Stimulated activated CD4-positive, alpha-beta T cell treated with anti-CD3 and anti-CD28 coated beads, Interleukin-4, amount 100 ng/mL, for 4 hours (primary cell): ENCODE measurements at regions not wholly inside any gene's neighbourhood (a gene's known extent, or its start where the extent isn't known, plus 50 kb on each side); places are given as distances from the start of the nearest gene placed in this dataset.
"Not testable (repeated sequence)": the region's sequence is repeated elsewhere in the genome, so short reads cannot be mapped to it uniquely, and the experiment has no call there.

ENCODE experiments used
- DNase-seq, 2 experiments: peaks; one replicate each; pipeline ENCODE4 v3.0.0-alpha.2; 2020

GRCh38 chr9:73219985-73220626, 68.4 kb downstream of the ANXA1 start:
- DNase-seq: peak in 1 of 2 experiments; percentile 22

GRCh38 chr9:73223594-73223993, 71.9 kb downstream of the ANXA1 start:
- no peak for DNase-seq

GRCh38 chr9:73229543-73229942, 77.9 kb downstream of the ANXA1 start:
- no peak for DNase-seq

GRCh38 chr9:73230251-73230650, 78.6 kb downstream of the ANXA1 start:
- DNase-seq: no peak

GRCh38 chr9:73231203-73231602, 79.5 kb downstream of the ANXA1 start:
- no peak for DNase-seq

GRCh38 chr9:73233359-73234007, 81.8 kb downstream of the ANXA1 start:
- no peak for DNase-seq

GRCh38 chr9:73234008-73234360, 82.3 kb downstream of the ANXA1 start:
- no peak for DNase-seq

- DNase-seq: no peak
Observed at GRCh38 chr9:73237140-73237539, 85.5 kb downstream of the ANXA1 start.

GRCh38 chr9:73239570-73240265, 88.1 kb downstream of the ANXA1 start:
- no peak for DNase-seq

- DNase-seq: no peak
Observed at GRCh38 chr9:73243078-73243477, 91.4 kb downstream of the ANXA1 start.

- DNase-seq: no peak
Observed at GRCh38 chr9:73259086-73259696, 107.5 kb downstream of the ANXA1 start.

- no peak for DNase-seq
Observed at GRCh38 chr9:73260506-73260905, 108.8 kb downstream of the ANXA1 start.

GRCh38 chr9:73264631-73265030, 113.0 kb downstream of the ANXA1 start:
- no peak for DNase-seq

- DNase-seq: no peak
Observed at GRCh38 chr9:73265876-73266275, 114.2 kb downstream of the ANXA1 start.

GRCh38 chr9:73269430-73270101, 117.9 kb downstream of the ANXA1 start:
- no peak for DNase-seq

GRCh38 chr9:73270967-73271721, 119.5 kb downstream of the ANXA1 start:
- DNase-seq: no peak

GRCh38 chr9:73280113-73280512, 128.4 kb downstream of the ANXA1 start:
- DNase-seq: no peak

- no peak for DNase-seq
Observed at GRCh38 chr9:73284377-73284776, 132.7 kb downstream of the ANXA1 start.

- DNase-seq: no peak
Observed at GRCh38 chr9:73294336-73294735, 142.7 kb downstream of the ANXA1 start.

- DNase-seq: no peak
Observed at GRCh38 chr9:73325983-73326382, 174.3 kb downstream of the ANXA1 start.

- DNase-seq: no peak
Observed at GRCh38 chr9:73327149-73327548, 175.5 kb downstream of the ANXA1 start.

GRCh38 chr9:73337182-73337581, 185.5 kb downstream of the ANXA1 start:
- not testable (repeated sequence) for DNase-seq

- DNase-seq: no peak
Observed at GRCh38 chr9:73344060-73344459, 192.4 kb downstream of the ANXA1 start.
